H9 (cell line): ENCODE measurements at regions not wholly inside any gene's neighbourhood (a gene's known extent, or its start where the extent isn't known, plus 50 kb on each side); places are given as distances from the start of the nearest gene placed in this dataset.

Experiments used
- DNase-seq: peaks from one replicate; pipeline ENCODE4 v3.0.0-alpha.2; 2017
- H2AFZ ChIP-seq: one replicate; pipeline ENCODE4 v1.6.1; 2013; ENCODE audit warnings: mild to moderate bottlenecking, low read length, control low read depth, moderate library complexity
- H2AK5ac ChIP-seq: 2 replicates; pipeline ENCODE4 v1.6.1; 2013; ENCODE audit warnings: low read length, control low read depth, mixed read lengths; ENCODE audit not compliant: insufficient read length
- H2BK120ac ChIP-seq: one replicate; pipeline ENCODE4 v1.6.1; 2013; ENCODE audit warnings: low read depth, mild to moderate bottlenecking, low read length, control low read depth, inconsistent platforms; ENCODE audit not compliant: poor library complexity, severe bottlenecking
- H2BK12ac ChIP-seq: 2 replicates; pipeline ENCODE4 v1.6.1; 2013; ENCODE audit warnings: low read length, control low read depth, mixed read lengths, low read depth; ENCODE audit not compliant: insufficient read length
- H2BK15ac ChIP-seq: 2 replicates; pipeline ENCODE4 v1.6.1; 2013; ENCODE audit warnings: low read depth, low read length, control low read depth
- H2BK20ac ChIP-seq: one replicate; pipeline ENCODE4 v1.6.1; 2013; ENCODE audit warnings: low read depth, mild to moderate bottlenecking, low read length, control low read depth, inconsistent platforms; ENCODE audit not compliant: poor library complexity, severe bottlenecking
- H2BK5ac ChIP-seq: 2 replicates; pipeline ENCODE4 v1.6.1; 2013; ENCODE audit warnings: low read length, control low read depth, mixed read lengths; ENCODE audit not compliant: insufficient read length
- H3K14ac ChIP-seq: 2 replicates; pipeline ENCODE4 v1.6.1; 2013; ENCODE audit warnings: low read length, control low read depth; ENCODE audit not compliant: insufficient read depth
- H3K18ac ChIP-seq: 2 replicates; pipeline ENCODE4 v1.6.1; 2013; ENCODE audit warnings: low read depth, mild to moderate bottlenecking, mixed read lengths, low read length, control low read depth; ENCODE audit not compliant: insufficient read length
- H3K23ac ChIP-seq: 2 replicates; pipeline ENCODE4 v1.6.1; 2013; ENCODE audit warnings: low read length, control low read depth, mixed read lengths, low read depth; ENCODE audit not compliant: insufficient read length
- H3K23me2 ChIP-seq: 2 replicates; pipeline ENCODE4 v1.6.1; 2013; ENCODE audit warnings: low read depth, mild to moderate bottlenecking, mixed read lengths, low read length, control low read depth; ENCODE audit not compliant: insufficient read length, poor library complexity, severe bottlenecking
- H3K27ac ChIP-seq: 2 replicates; pipeline ENCODE4 v1.5.1; 2013; ENCODE audit warnings: low read length, control low read depth, mixed read lengths, low read depth; ENCODE audit not compliant: insufficient read length
- H3K27me3 ChIP-seq: 2 replicates; pipeline ENCODE4 v1.6.1; 2013; ENCODE audit warnings: low read length, control low read depth, inconsistent platforms; ENCODE audit not compliant: insufficient read depth
- H3K4ac ChIP-seq: 2 replicates; pipeline ENCODE4 v1.6.1; 2013; ENCODE audit warnings: low read depth, mild to moderate bottlenecking, control low read depth, inconsistent platforms, low read length, moderate library complexity
- H3K4me1 ChIP-seq: 2 replicates; pipeline ENCODE4 v1.6.1; 2013; ENCODE audit warnings: low read length, control low read depth, inconsistent platforms; ENCODE audit not compliant: insufficient read depth
- H3K4me2 ChIP-seq: 2 replicates; pipeline ENCODE4 v1.6.1; 2013; ENCODE audit warnings: low read length, control low read depth, mixed read lengths; ENCODE audit not compliant: insufficient read length, insufficient read depth
- H3K56ac ChIP-seq: 2 replicates; pipeline ENCODE4 v1.6.1; 2013; ENCODE audit warnings: low read depth, mild to moderate bottlenecking, mixed read lengths, low read length, control low read depth; ENCODE audit not compliant: insufficient read length
- H3K79me1 ChIP-seq: 2 replicates; pipeline ENCODE4 v1.6.1; 2013; ENCODE audit warnings: low read depth, mild to moderate bottlenecking, moderate library complexity, low read length, control low read depth, inconsistent platforms; ENCODE audit not compliant: insufficient read depth, poor library complexity, severe bottlenecking
- H3K79me2 ChIP-seq: 2 replicates; pipeline ENCODE4 v1.6.1; 2013; ENCODE audit warnings: low read length, control low read depth, inconsistent platforms; ENCODE audit not compliant: insufficient read depth
- H3K9ac ChIP-seq: 2 replicates; pipeline ENCODE4 v1.6.1; 2013; ENCODE audit warnings: low read length, control low read depth, mixed read lengths; ENCODE audit not compliant: insufficient read length; ENCODE audit errors: extremely low read depth
- H3K9me3 ChIP-seq: one replicate; pipeline ENCODE4 v1.6.1; 2013; ENCODE audit warnings: low read depth, low read length, inconsistent platforms; ENCODE audit not compliant: control insufficient read depth
- H3T11ph ChIP-seq: one replicate; pipeline ENCODE4 v1.6.1; 2013; ENCODE audit warnings: mild to moderate bottlenecking, low read length, control low read depth, inconsistent platforms
- H4K20me1 ChIP-seq: one replicate; pipeline ENCODE4 v1.6.1; 2013; ENCODE audit not compliant: control insufficient read depth, insufficient read length, insufficient read depth
- H4K5ac ChIP-seq: 2 replicates; pipeline ENCODE4 v1.6.1; 2013; ENCODE audit warnings: low read depth, mild to moderate bottlenecking, mixed read lengths, low read length, control low read depth; ENCODE audit not compliant: insufficient read length
- H4K8ac ChIP-seq: replicated peaks from 2 replicates; pipeline ENCODE4 v1.6.1; 2013; ENCODE audit warnings: low read length, control low read depth, mixed read lengths, low read depth; ENCODE audit not compliant: insufficient read length
- H4K91ac ChIP-seq: 2 replicates; pipeline ENCODE4 v1.6.1; 2013; ENCODE audit warnings: low read depth, mild to moderate bottlenecking, moderate library complexity, mixed read lengths, low read length, control low read depth; ENCODE audit not compliant: insufficient read length
- H3K27ac Mint-ChIP-seq, 3 experiments: 2 replicates in 2 of 3; 3 replicates in 1 of 3; pipeline ENCODE4 v1.8.0; 2020 to 2021; ENCODE audit warnings: mixed read lengths in 3 of 3, mild to moderate bottlenecking in 1 of 3, moderate library complexity in 1 of 3
- H3K27me3 Mint-ChIP-seq: 2 replicates; pipeline ENCODE4 v1.8.0; 2021; ENCODE audit warnings: low read depth, mild to moderate bottlenecking, moderate library complexity, mixed read lengths
- H3K36me3 Mint-ChIP-seq, 3 experiments: 2 replicates in 2 of 3; 3 replicates in 1 of 3; pipeline ENCODE4 v1.8.0; 2020 to 2021; ENCODE audit warnings: low read depth in 3 of 3, mixed read lengths in 3 of 3; ENCODE audit not compliant: insufficient read depth in 1 of 3
- H3K4me1 Mint-ChIP-seq, 2 experiments: 2 replicates each; pipeline ENCODE4 v1.8.0; 2020; ENCODE audit warnings: mixed read lengths in 2 of 2
- H3K4me3 Mint-ChIP-seq, 2 experiments: 2 replicates in 1 of 2; 3 replicates in 1 of 2; pipeline ENCODE4 v1.8.0; 2020 to 2021; ENCODE audit warnings: mild to moderate bottlenecking in 2 of 2, mixed read lengths in 2 of 2, moderate library complexity in 1 of 2
- H3K9me3 Mint-ChIP-seq, 2 experiments: 2 replicates in 1 of 2; 3 replicates in 1 of 2; pipeline ENCODE4 v1.8.0; 2020; ENCODE audit warnings: mild to moderate bottlenecking in 2 of 2, mixed read lengths in 2 of 2, moderate library complexity in 1 of 2
- CTCF ChIP-seq: fragments of 200-600 bp; sonication (generic); conservative IDR thresholded peaks from 3 replicates; pipeline ENCODE4 v1.8.0; 2021; ENCODE audit warnings: antibody characterized with exemption, mild to moderate bottlenecking
- WGBS: extraction: QIAGEN DNeasy Blood & Tissue Kit; methylation state at CpG from one replicate; pipeline ENCODE4 v1.1.7; 2013; ENCODE audit warnings: missing lambda C conversion rate, low lambda C conversion rate, mixed read lengths; ENCODE audit not compliant: insufficient read length; ENCODE audit errors: extremely low coverage; 5-methylcytosine and 5-hydroxymethylcytosine counted together

DNA sequence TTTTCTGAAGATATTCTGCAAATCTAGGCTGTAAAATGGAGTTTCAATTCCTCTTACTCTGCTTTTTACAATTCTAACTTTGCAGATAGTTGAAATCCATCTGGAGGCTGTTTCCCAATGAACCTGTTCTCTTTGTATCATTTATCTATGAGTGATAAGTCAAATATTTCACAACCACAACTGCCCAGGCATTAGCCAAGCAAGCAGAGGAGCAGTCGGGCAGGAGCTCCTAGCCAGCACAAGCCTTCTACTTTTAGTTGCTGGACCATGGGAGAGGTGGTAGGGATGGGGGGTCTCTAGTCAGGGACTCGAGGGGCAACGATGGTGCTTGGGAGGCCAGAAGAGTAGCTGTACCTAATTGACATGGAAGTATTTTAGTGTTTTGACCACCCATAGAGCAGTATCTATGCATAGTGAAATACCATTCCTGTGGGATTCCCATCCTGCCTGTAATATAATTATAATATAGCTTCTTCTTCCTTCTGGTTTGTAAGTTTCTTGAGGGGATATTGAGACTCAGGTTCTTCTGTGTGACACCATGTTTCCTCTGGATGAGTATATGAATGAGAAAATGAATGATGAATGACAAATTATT, 353.5 kb upstream of the IL12A start:
- 0 out of 2 replicates have a peak, but pooled peaks cover 5% of the 10 kb centered on the region for H3K4me1 ChIP-seq
- DNase-seq = no peak

More for the DNA sequence above, 353.5 kb upstream of the IL12A start:
- Histone ChIP-seq H3K23me2 (no peaks in the 10 kb centered on the region), H3K23ac (no peak overlapping the region), H2BK12ac (no peak overlapping the region), H3K4me2 (no peak overlapping the region), H2BK15ac (no peak overlapping the region), H2BK20ac (no peak overlapping the region), H2BK5ac (no peak overlapping the region), H3K9me3 (no peaks in the 10 kb centered on the region), H3T11ph (no peak overlapping the region), H3K4ac (no peak overlapping the region), H2AFZ (no peak overlapping the region), H3K14ac (no peak overlapping the region), H4K91ac (no peak overlapping the region), H3K27me3 (no peaks in the 10 kb centered on the region), H2BK120ac (no peak overlapping the region), H3K56ac (no peak overlapping the region), H4K20me1 (no peaks in the 10 kb centered on the region), H3K27ac (no peak overlapping the region), H3K18ac (no peak overlapping the region), H3K9ac (no peak overlapping the region), H4K8ac (no peak overlapping the region), H4K5ac (no peak overlapping the region), H2AK5ac (no peak overlapping the region), H3K79me1 (no peaks in the 10 kb centered on the region), H3K79me2 (no peaks in the 10 kb centered on the region)
- no CpG with 5 or more reads among the region's 3 CpGs for WGBS
- Mint-ChIP-seq H3K36me3 (no peaks in the 10 kb centered on the region; a peak in 1 of 7 replicates), H3K27ac (0 out of 7 replicates have a peak overlapping the region, but pooled peaks of 1 of the 3 experiments have one; percentile 26), H3K9me3 (no peaks in the 10 kb centered on the region), H3K27me3 (no peaks in the 10 kb centered on the region), H3K4me1 (peaks cover 24 to 32% of the 10 kb centered on the region in 2 experiments), H3K4me3 (no peak overlapping the region)
- TF ChIP-seq CTCF = no peak
